Fibroblast of skin of left quadriceps (primary cell): ENCODE measurements at regions not wholly inside any gene's neighbourhood (a gene's known extent, or its start where the extent isn't known, plus 50 kb on each side); places are given as distances from the start of the nearest gene placed in this dataset.

Experiments
- DNase-seq, 2 experiments: peaks; one replicate each; pipeline ENCODE4 v3.0.0-alpha.2; 2013; ENCODE audit warnings: low read depth in 2 of 2

DNA sequence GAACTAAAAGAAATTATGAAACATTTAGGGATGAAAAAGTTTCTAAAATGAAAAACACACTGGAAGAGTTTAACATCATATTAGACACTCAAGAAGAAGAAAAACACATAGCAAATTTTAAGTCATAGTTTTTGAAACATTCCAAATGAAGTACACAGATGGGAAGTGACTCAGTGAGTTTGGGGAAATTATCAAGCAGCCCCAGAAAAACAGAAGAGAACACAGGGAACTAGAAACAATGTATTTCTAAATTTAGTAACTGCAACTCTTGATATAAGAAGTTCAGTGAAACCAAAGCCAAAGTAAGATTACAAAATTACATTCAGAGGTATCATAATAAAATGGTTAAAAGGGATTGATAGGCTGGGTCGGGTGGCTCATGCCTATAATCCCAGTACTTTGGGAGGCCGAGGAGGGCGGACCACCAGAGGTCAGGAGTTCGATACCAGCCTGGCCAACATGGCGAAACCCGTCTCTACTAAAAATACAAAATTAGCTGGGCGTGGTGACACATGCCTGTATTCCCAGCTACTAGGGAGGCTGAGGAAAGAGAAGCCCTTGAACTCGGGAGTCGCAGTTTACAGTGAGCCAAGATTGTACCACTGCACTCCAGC lies 461.2 kb downstream of the KCTD8 start:
- DNase-seq = no peak

DNA sequence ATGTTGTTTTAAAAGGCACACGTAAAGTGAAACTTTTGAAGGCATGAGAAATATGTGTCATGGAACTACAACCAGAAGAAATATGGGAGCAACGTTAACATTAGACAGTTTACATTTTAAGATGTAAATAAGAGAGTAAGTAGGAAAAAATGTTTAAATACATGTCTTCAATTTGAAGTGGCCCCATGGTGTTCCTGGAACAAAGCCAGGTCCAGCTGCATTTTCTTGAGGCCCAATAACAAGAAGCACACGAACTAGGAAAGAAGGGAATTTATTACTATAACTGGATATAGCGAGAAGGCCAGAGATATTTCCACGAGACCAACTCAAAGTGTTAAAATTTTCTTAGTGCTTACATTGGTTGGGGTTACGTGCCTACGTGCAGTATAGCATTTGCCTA lies 458.1 kb downstream of the KCTD8 start:
- no peak for DNase-seq

DNA sequence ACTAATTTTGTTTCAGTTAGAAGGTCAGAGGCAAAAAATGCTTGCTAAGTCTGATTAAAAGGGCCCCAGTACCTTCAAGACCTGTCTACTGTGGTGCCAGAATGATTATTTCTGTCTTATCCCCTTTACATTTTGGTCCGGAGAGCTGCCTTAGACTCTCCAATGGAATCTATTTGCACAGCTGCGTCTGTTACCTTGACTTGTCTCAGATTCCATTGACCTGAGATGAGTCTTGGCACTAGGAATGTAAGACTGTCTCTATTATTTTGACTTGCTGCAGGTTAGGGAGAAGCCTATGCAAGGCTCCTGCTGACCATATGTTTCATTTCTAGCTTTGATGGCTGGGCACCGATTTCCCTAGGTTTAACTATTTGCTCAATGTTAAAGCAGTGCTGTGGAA lies 457.6 kb downstream of the KCTD8 start:
- DNase-seq = no peak

DNA sequence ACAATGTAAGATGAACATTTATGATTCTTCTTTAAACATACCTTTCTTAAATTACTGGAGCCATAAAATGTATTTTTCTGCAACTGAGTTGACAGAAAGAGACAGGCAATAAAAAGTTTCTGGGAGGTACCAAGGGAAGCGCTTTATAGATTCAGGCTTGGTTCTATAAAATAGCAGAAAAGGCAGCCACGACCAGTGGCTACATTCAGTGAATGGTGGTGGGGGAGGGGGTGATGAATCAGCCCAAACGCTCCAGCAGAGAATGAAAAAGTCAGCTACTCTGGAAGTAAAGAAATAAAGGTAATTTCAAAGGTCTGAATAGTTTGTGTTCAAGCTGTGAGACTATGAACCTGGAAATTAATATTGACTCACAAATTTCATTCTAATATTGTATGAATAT lies 456.1 kb downstream of the KCTD8 start:
- no peak for DNase-seq

DNA sequence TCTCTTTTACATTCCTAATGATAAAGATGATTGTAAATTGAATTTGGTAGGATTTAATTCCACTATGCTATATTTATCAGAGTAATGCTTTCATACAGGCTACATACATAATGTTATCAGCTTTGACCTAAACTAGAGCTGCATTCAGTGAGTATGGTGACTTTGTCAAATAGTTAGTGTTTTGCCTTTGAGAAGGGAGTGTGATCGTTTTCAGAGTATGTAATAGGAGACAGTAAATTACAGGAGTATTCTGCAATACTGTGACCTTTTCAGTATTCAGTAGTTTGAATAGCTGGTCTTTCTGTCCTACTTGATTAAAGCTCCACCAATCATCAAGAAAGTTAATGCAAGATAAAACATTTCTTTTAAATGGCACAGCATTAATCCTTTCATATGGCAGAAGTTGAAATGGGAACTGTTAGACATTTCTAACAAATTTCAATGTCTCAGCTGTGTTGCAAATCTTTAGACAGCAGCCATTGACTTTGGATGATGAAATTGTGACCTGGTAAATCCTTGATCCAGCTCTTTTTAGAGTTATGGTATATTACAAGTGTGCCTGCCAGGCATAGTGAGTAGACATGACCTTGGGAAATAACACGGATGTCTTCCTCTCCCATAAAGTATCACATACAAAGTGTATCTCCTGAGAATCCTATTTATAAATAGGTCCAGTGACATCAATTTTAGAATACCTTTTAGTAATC lies 455.3 kb downstream of the KCTD8 start:
- no peak for DNase-seq

DNA sequence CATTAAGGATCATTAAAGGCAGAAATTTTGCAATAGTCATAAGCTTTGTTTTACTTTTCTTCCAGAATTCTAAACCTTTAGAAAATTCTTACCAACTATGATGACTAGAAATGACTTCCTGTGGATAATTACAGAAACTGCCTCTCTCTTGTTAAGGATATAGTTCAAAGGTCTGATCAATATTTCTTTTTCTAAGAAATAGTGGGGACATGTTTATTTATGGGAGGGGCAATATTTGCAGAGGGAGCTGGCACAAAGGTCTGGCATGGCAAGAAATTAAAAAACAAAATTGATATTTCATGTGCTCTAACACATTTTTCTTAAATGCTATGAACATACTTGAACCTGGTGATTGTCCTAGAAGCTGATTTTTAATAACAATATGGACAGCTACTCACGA lies 448.9 kb downstream of the KCTD8 start:
- no peak for DNase-seq

DNA sequence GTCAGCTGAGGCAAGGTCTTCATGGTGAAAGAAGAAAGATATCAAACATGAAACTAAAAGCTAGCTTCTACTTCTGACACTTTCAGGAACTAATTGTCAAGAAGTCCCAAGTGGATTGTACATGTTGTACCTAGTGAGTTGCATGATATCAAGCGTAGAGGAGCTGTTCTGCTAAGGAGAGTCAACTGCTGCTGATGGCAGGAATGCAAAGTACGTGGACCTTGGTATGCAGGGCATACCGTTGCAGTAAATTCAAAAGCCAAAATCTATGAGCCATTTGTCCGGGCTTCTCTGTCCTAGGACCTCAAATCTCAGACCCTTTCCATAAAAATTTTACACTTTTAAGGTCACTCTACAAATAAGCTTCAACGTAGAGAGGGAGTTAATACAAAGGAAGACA lies 446.2 kb downstream of the KCTD8 start:
- no peak for DNase-seq

DNA sequence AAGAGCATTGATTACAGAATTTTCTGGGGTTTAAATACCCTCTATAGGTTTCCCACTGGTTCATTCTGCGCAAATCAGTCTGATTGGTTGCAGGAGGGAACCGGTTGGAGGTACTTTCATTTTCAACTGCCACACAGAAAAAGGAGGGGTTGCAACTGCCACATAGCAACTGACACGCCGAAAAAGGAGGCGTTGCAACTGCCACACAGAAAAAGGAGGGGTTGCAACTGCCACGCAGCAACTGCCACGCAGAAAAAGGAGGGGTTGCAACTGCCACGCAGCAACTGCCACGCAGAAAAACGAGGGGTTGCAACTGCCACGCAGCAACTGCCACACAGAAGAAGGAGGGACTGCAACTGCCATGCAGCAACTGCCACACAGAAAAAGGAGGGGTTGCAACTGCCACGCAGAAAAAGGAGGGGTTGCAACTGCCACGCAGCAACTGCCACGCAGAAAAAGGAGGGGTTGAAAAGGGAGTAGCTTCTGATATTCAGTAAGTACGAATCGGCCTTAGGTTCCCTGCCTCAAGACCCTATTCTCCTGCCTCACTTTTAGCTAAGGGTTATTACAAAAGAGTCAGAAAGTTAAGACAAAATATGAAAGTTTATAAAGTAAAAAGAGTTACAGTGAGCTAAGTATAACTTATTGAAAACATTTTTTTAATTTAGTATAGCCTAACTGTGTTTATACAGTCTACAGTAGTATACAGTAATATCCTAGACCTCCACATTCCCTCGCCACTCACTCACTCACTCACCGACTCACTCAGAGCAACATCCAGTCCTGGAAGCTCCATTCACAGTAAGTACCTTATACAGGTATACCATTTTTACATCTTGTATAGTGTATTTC lies 431.8 kb downstream of the KCTD8 start:
- no peak for DNase-seq

DNA sequence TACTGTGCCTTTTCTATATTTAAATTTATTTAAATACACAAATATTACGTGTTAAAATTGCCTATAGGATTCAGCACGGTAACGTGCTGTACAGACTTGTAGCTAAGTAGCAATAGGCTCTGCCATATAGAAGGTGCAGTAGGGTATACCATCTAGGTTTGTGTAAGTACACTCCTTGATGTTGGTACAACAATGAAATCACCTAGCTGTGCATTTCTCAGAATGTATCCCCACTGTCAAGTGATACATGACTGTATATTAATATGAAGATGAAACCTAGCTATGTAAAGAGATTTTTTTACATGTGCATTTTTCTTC lies 431.2 kb downstream of the KCTD8 start:
- DNase-seq = no peak

DNA sequence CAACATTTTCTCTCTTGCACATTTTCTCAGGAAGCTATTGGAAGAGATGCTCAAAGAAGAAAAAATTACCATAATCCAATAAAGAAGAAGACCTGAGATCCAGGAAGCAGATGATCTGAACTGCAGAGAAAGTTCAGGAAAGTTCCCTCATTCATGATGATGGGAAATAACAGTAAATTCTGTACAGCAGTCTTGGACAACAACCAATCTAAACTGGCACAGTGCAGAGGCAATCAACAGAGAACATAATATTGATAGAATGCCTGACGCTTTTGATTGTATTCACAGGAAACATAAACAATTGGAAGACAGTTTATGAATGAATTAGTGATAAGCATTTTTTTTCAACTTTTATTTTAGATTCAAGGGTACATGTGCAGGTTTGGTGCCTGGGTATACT lies 428.9 kb downstream of the KCTD8 start:
- no peak for DNase-seq

DNA sequence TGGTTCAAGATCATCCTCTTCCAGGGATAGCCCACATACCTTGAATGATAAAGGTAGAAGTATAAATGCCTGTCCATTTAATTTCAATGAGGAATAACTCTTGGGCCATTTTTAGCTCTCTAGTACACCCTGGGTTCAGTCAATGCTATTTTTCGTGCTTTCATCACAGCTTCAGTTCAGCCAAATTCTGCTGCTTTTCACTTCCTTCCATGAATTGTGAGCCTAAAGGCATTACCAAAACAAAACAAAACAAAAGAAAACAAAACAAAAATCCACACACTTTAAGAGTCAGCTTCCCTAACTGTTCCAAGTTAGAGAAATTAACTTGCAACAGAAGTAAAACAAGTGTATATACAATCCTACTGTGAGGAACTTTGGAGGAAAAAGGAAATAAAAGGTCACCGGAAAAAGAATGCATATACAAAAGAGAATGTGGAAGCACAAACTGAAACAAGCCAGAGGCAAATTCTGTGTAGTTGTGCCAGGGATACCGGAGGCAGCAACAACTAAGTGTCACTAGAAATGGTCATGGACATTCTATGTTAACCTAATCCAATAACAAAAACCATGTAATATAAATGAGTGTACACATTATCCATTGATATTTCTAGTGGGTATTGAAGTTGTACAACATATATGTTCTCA lies 423.1 kb downstream of the KCTD8 start:
- DNase-seq = no peak

DNA sequence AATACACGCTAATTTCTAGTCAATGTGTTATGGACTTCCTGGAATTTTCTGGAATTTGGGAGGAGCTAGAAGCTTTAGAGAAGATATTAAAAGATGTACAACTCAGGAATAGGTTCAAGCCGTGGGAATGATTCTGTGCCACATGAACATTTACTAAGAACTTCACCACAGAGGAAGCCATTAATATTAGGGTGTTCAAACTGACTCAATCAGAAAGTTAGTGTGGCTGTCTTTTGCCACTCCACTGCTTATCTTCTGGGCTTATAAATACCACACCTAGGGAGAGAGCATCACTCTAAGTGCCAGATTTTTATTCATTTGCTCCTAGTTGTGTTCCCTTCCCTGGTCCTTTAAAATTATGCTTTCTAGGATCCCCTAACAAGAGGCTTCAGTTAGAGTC lies 409.8 kb downstream of the KCTD8 start:
- DNase-seq = no peak

DNA sequence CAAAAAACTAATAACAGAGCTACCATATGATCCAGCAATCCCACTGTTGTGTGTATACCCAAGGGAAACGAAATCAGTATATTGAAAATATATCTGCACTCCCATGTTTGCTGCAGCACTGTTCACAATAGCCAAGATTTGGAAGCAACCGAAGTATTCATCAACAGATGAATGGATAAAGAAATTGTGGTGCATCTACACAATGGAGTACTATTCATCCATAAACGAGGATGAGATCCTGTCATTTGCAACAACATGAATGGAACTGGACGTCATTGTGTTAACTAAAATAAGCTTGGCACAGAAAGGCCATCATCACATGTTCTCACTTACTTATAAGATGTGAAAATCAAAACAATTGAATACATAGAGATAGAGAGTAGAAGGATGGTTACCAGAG lies 402.1 kb downstream of the KCTD8 start:
- no peak for DNase-seq

DNA sequence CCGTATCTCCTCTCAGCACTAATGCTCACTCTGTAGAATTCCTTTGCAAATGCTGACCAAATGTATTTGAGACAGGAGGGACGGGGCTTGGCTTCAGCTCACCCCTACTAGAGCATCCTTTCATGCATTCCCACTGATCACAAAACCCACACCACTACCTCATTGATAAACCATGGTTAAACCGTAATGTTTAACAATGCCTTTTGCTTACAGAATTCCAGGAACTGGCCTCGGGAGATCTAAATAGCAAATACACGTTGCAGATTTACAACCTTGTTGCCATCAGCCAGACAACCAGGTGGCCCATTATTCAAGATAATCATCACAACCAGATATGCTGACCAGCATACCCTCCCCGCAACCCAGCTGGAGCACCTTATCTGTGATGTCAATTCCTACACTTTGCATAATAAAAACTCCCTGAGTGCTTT lies 391.9 kb downstream of the KCTD8 start:
- no peak for DNase-seq

DNA sequence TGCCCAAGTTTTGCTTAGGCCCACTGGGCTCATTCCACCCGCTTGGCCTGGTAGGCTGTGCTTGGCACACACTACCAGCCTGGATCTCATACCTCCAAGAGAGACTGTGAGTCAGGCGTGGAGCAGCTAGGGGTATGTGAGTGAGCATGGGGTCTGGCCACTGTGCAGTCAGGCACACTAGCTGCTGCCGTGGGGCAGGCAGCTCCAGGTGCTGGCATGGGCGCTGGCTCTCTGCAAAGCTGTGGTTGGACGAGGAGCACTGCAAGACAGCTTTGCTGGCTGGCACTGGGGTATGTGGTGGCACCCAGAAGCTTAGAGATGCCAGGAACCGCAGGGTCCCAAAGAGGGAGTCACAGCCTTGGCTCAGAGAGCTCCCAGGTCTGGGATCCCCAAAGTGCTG lies 377.8 kb downstream of the KCTD8 start:
- DNase-seq = no peak

DNA sequence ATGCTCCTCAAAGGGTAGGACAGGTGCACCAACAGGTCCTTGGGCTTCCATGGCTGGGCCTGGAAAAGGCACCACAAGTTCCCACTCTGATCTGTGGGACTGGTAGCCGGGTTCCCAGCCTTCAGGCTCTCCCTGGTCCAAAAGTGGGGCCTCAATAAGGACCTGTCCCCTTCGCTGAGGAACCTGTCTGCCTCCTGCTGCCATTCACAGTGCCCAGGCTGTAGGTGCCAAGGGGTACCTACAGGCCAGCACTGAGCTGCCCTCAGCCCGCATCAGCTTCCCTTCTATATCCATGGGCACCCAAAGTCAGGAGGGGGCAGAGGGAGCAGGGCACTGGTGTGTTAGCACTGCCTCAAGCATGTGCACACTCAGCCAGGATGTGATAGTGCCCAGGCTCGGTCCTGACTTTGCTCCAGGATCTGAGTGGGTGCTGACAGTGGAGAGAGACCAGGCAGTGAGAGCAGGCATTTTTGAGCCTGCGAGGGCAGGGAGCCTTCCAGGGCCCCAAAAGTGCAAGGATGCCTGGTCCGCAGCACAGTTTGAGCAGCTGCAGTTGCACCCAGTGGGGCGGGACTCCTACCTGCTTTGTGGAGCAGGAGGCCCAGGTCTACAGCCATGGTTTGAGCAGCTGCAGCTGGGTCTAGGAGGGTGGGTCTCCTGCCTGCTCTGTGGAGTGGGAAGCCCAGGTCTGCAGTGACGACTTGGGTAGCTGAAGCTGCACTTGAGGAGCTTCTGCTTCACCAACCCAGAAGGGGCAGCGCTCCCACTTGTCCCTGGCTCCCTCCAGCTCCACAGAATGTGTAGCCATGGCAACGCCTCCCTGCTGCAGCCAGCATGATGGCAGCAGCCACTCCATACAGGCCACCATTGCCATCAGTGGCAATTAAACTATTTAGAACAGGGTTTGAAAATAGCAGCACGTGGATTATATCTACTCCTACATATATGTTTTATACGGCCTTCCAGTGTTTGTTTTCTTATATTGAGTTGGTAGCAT lies 376.4 kb downstream of the KCTD8 start:
- no peak for DNase-seq

DNA sequence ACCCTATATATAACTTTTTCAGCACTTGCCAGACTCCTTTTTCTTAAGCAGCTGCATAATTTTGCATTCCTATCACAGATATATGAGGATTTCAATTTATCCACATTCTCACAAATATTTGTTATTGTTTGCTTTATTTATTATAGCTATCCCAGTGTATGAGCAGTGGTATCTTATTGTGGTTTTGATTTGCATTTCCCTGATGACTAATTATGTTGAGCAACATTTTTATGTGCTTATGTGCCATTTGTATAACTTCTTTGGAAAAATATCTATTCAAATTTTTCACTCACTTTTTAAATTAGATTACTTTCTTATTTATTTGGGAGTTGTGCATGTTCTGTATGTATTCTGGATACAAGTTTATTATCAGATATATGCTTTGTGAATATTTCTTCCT lies 361.9 kb downstream of the KCTD8 start:
- DNase-seq = no peak

DNA sequence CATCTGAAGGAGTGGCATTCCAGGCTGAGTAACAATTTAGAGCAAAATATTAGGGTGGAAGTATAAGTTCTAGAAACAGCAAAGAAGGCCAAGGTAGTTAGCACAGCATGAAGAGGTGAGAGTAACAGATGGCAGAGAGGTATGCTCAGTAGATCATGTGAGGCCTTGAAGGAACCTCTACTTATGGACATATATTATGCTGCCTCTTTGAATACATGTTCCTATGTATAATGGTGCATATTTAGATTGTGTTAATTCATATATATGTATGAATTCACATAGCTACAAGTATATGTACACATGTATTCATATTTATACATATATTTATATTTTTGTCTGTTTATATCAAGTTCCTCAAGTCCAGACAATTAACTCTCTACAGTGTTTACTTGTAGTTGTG lies 355.2 kb downstream of the KCTD8 start:
- no peak for DNase-seq

DNA sequence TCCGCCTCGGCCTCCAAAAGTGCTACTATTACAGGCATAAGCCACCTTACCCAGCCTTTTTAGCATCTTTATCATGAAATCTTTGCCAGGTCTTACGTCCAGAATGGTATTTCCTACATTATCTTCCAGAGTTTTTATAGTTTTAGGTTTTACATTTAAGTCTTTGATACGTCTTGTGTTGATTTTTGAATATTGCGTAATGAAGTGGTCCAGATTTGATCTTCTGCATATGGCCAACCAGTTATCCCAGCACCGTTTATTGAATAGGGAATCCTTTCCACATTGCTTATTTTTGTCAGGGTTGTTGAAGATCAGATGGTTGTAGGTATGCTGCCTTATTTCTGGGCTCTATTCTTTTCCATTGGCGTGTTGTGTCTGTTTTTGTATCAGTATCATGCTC lies 349.6 kb downstream of the KCTD8 start:
- no peak for DNase-seq

DNA sequence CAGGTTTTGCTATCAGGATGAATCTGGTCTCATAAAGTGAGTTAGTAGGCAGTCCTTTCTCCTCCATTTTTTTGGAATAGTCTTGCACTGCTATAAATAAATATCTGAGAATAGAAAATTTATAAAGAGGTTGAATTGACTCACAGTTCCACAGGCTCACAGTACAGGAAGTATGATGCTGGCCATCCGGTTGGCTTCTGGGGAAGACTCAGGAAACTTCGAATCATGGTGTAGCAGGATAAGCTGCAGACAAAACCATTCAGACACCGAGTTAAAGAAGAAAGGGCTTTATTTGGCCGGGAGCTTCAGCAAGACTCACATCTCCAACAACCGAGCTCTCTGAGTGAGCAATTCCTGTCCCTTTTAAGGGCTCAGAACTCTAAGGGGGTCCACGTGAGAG lies 348.2 kb downstream of the KCTD8 start:
- DNase-seq = no peak

DNA sequence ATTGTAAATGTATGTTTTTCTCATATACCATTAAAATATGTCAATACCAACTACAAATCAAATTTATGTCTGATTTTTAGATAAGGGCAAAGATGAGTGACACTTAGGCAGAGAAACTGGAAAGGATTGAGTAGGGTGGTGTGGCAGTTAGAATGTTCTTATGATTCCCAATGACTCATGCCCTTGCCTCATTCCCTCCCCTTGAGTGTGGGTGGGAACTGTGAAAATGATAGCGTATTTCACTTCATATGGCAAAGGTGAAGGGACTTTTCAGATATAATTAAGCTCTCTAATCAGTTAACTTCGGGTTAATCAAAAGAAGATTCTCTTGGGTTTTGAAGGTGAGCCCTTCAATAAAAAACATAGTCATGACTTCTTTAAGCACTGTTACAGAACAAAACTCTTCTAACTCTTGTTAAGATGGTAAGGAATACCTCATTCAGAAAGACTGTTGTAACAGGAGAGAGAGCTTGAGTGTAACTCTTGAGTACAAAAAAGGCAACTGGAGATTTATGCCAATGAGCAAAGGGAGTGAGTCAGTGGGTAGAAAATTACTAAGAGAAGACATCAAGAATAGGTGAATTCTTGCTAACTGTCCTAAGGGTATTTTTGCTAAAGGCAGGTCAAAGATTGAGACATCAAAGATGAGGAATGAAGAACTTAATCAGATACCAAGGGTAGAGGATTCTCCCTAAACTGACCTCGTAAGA lies 329.5 kb downstream of the KCTD8 start:
- DNase-seq = no peak
